ENCODE measurements at regions not wholly inside any gene's neighbourhood (a gene's known extent, or its start where the extent isn't known, plus 50 kb on each side); places are given as distances from the start of the nearest gene placed in this dataset.

- Histone ChIP-seq H3K9me2 (ENCODE audit: insufficient read depth) (no peaks in the 10 kb centered on the region), H3K4me3 (replicated peaks in 1 of 2; ENCODE audit: low read depth in 1 of 2, low read length in 2 of 2) (no peak overlapping the region), H3K4me1 (ENCODE audit: control insufficient read depth in 1 of 2, insufficient read depth in 2 of 2, low read length in 2 of 2) (no peaks in the 10 kb centered on the region), H3K4me2 (ENCODE audit: low read length) (no peak overlapping the region), H3K9me3 (ENCODE audit: control insufficient read depth in 1 of 2, insufficient read depth in 1 of 2, low read depth in 1 of 2, low read length in 2 of 2) (peaks cover 7 to 12% of the 10 kb centered on the region in 2 experiments; a peak in 2 of 4 replicates), H3K79me2 (ENCODE audit: insufficient read depth, low read length) (no peaks in the 10 kb centered on the region), H2AFZ (ENCODE audit: low read depth, low read length, poor library complexity, severe bottlenecking) (no peak overlapping the region), H4K20me1 (ENCODE audit: insufficient read depth) (no peaks in the 10 kb centered on the region), H3K27me3 (ENCODE audit: insufficient read depth, low read length) (no peaks in the 10 kb centered on the region), H3K27ac (ENCODE audit: low read depth, low read length) (no peak overlapping the region), H3K9ac (ENCODE audit: low read length) (no peak overlapping the region), H3K36me3 (ENCODE audit: control insufficient read depth in 1 of 2, insufficient read depth in 2 of 2, low read length in 2 of 2) (no peaks in the 10 kb centered on the region)
- BruUV-seq (replicated peaks): no TSS peak
- ATAC-seq (no peak), DNase-seq (ENCODE audit: low read depth, low spot score) (no peak)
- RAD21 ChIA-PET (ENCODE audit: low non-redundant PET in 1 of 2, low total read pairs in 2 of 2, uncharacterized antibody in 2 of 2, unreplicated experiment in 2 of 2): no interaction called here
- POLR2A ChIA-PET: no interaction called here
- no peak for TF ChIP-seq CEBPB (IDR thresholded peaks at IDR 0.05; ENCODE audit: low read depth)
- TF ChIP-seq REST (IDR thresholded peaks at IDR 0.05; ENCODE audit: low read depth): no peak
- TF ChIP-seq FOSL1 (IDR thresholded peaks at IDR 0.05; ENCODE audit: low read depth): no peak
- TF ChIP-seq SIN3A (IDR thresholded peaks at IDR 0.05; ENCODE audit: low read depth): no peak
- TF ChIP-seq RAD21 (IDR thresholded peaks at IDR 0.05; ENCODE audit: low read depth): no peak
- TF ChIP-seq ZFX (IDR thresholded peaks at IDR 0.05): no peak
- TF ChIP-seq CBX3 (IDR thresholded peaks at IDR 0.05; ENCODE audit: low read depth): no peak
- no peak for TF ChIP-seq POLR2A (IDR thresholded peaks at IDR 0.05; ENCODE audit: borderline replicate concordance, extremely low read depth, insufficient read depth, insufficient read length)
- no peak for TF ChIP-seq JUND (IDR thresholded peaks at IDR 0.05)
- TF ChIP-seq SP1 (IDR thresholded peaks at IDR 0.05; ENCODE audit: low read depth): no peak
- no peak for TF ChIP-seq EGR1 (IDR thresholded peaks at IDR 0.05; ENCODE audit: low read depth)
- TF ChIP-seq, protein P1, sequence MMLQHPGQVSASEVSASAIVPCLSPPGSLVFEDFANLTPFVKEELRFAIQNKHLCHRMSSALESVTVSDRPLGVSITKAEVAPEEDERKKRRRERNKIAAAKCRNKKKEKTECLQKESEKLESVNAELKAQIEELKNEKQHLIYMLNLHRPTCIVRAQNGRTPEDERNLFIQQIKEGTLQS (IDR thresholded peaks at IDR 0.05): no peak
- TF ChIP-seq YY1 (IDR thresholded peaks at IDR 0.05; ENCODE audit: extremely low read depth, insufficient replicate concordance, low read depth, low read length): no peak
- CTCF ChIA-PET: no interaction called here
- intact Hi-C loops (cut with micrococcal nuclease): no loop called here
Measured at GRCh38 chr4:65071564-65071963, 598.7 kb downstream of the EPHA5 start.

Measured in HCT116 (cell line).